GM19455 (cell line): ENCODE measurements at regions not wholly inside any gene's neighbourhood (a gene's known extent, or its start where the extent isn't known, plus 50 kb on each side); places are given as distances from the start of the nearest gene placed in this dataset.

Experiments used
- ATAC-seq: cut with Tn5 transposase; IDR thresholded peaks from one replicate; pipeline ENCODE4 v1.9.1; 2021; ENCODE audit not compliant: unreplicated experiment

- no peak for ATAC-seq
Measured at GRCh38 chr4:136935305-136935704, 597.0 kb downstream of the PCDH18 start.

- no peak for ATAC-seq
Measured at GRCh38 chr4:136934601-136935000, 597.7 kb downstream of the PCDH18 start.

- ATAC-seq = no peak
Measured at GRCh38 chr4:136931781-136932180, 600.5 kb downstream of the PCDH18 start.

- no peak for ATAC-seq
Measured at GRCh38 chr4:136928957-136929411, 603.3 kb downstream of the PCDH18 start.

GRCh38 chr4:136927172-136927571 lies 605.1 kb downstream of the PCDH18 start:
- ATAC-seq = no peak

- no peak for ATAC-seq
Measured at GRCh38 chr4:136925203-136925602, 607.1 kb downstream of the PCDH18 start.

GRCh38 chr4:136922066-136922465 lies 610.2 kb downstream of the PCDH18 start:
- no peak for ATAC-seq

- ATAC-seq = no peak
Measured at GRCh38 chr4:136920092-136920881, 612.0 kb downstream of the PCDH18 start.

GRCh38 chr4:136918772-136919171 lies 613.5 kb downstream of the PCDH18 start:
- ATAC-seq = no peak

- no peak for ATAC-seq
Measured at GRCh38 chr4:136917312-136918110, 614.8 kb downstream of the PCDH18 start.

GRCh38 chr4:136909626-136910025 lies 622.7 kb downstream of the PCDH18 start:
- no peak for ATAC-seq

- ATAC-seq = no peak
Measured at GRCh38 chr4:136908122-136908521, 624.2 kb downstream of the PCDH18 start.

GRCh38 chr4:136900696-136901095 lies 631.6 kb downstream of the PCDH18 start:
- ATAC-seq = no peak

- ATAC-seq = no peak
Measured at GRCh38 chr4:136898590-136899248, 633.6 kb downstream of the PCDH18 start.

GRCh38 chr4:136893573-136893972 lies 638.7 kb downstream of the PCDH18 start:
- ATAC-seq = no peak

- ATAC-seq = no peak
Measured at GRCh38 chr4:136881666-136882065, 650.6 kb downstream of the PCDH18 start.

GRCh38 chr4:136873555-136873954 lies 658.7 kb downstream of the PCDH18 start:
- no peak for ATAC-seq

- ATAC-seq = no peak
Measured at GRCh38 chr4:136867465-136867864, 664.8 kb downstream of the PCDH18 start.

- no peak for ATAC-seq
Measured at GRCh38 chr4:136865526-136865925, 666.8 kb downstream of the PCDH18 start.

- ATAC-seq = peak; percentile 95
Measured at GRCh38 chr4:136864604-136865185, 667.6 kb downstream of the PCDH18 start.

GRCh38 chr4:136863756-136864155 lies 668.5 kb downstream of the PCDH18 start:
- ATAC-seq = no peak
